Pancreas (tissue), 10 donors: ENCODE measurements at regions not wholly inside any gene's neighbourhood (a gene's known extent, or its start where the extent isn't known, plus 50 kb on each side); places are given as distances from the start of the nearest gene placed in this dataset.

ENCODE experiments used
- ATAC-seq, 4 donors: fragments of 200-7000 bp; cut with Tn5 transposase; one replicate each; pipeline versions ENCODE4 v1.8.0 to v1.9.1; 2020; ENCODE audit warnings: mild to moderate bottlenecking in 4 of 4, moderate library complexity in 4 of 4
- DNase-seq, 6 donors: peaks; one replicate each; pipeline ENCODE4 v3.0.0-alpha.2; 2020
- FAIRE-seq: peaks from 2 replicates; lab custom pipeline; 2012; peaks lifted over from hg19 to GRCh38; lab: Jason Lieb, UNC
- H3K27ac ChIP-seq, 4 donors: fragments of 200-600 bp; sonication (generic); 1 replicate in 3 of 4; 2 replicates in 1 of 4; pipeline versions ENCODE4 v1.5.0 to v1.8.0; 2020
- H3K27me3 ChIP-seq, 4 donors: fragments of 200-600 bp; one replicate each; pipeline ENCODE4 v1.8.0; 2021
- H3K36me3 ChIP-seq, 3 donors: fragments of 200-600 bp; sonication (generic) in 1 of 3; one replicate each; pipeline versions ENCODE4 v1.5.0 to v1.8.0; 2020 to 2021
- H3K4me1 ChIP-seq, 3 donors: fragments of 200-600 bp; one replicate each; pipeline ENCODE4 v1.8.0; 2021
- H3K4me3 ChIP-seq, 4 donors: fragments of 200-600 bp; sonication (generic) in 2 of 4; one replicate each; pipeline versions ENCODE4 v1.5.0 to v1.8.0; 2020 to 2021
- H3K9me3 ChIP-seq, 4 donors: fragments of 200-600 bp; one replicate each; pipeline ENCODE4 v1.8.0; 2021
- WGBS, 2 donors: extraction: QIAGEN DNeasy Blood & Tissue Kit; methylation state at CpG; one replicate each; pipeline ENCODE4 v1.1.7; 2013; 5-methylcytosine and 5-hydroxymethylcytosine counted together
- intact Hi-C, 3 donors: fragments of 100-400 bp; cut with DNase I; formaldehyde crosslinking; loops; one replicate each; pipeline versions ENCODE4 v1.11.1 to v1.14.2; 2022
- TF ChIP-seq, protein P1 (sequence below), 4 donors: fragments of 200-600 bp; sonication (generic) in 3 of 4; IDR thresholded peaks; one replicate each; pipeline versions ENCODE4 v1.5.0 to v1.8.0; 2021; ENCODE audit warnings: antibody characterized with exemption in 4 of 4
- donor health status: healthy with polysubstance abuse.
- donor health status: DM: no; HTN: no; CAD: no; lungs with moderate emphysema.
- donor health status: DM: no; HTN: no; CAD: no.
- donor health status: control.
- donor health status: control.
- donor health status: Bipolar disorder and iron deficiency.
- donor health status: DM: yes; HTN: yes; CAD: no.
- donor health status: DM: no; HTN: no; CAD: no.
- donor health status: DM: no; HTN: no; CAD: no.
- donor health status: DM: yes; HTN: yes; CAD: no.

GRCh38 chr3:30354513-30354912 lies 251.9 kb upstream of the TGFBR2 start:
- Histone ChIP-seq H3K4me1 (no peaks in the 10 kb centered on the region), H3K9me3 (no peaks in the 10 kb centered on the region), H3K4me3 (no peak overlapping the region), H3K27me3 (no peaks in the 10 kb centered on the region), H3K27ac (no peak overlapping the region), H3K36me3 (no peaks in the 10 kb centered on the region)
- intact Hi-C loops, result no loop called here
- TF ChIP-seq, protein P1, sequence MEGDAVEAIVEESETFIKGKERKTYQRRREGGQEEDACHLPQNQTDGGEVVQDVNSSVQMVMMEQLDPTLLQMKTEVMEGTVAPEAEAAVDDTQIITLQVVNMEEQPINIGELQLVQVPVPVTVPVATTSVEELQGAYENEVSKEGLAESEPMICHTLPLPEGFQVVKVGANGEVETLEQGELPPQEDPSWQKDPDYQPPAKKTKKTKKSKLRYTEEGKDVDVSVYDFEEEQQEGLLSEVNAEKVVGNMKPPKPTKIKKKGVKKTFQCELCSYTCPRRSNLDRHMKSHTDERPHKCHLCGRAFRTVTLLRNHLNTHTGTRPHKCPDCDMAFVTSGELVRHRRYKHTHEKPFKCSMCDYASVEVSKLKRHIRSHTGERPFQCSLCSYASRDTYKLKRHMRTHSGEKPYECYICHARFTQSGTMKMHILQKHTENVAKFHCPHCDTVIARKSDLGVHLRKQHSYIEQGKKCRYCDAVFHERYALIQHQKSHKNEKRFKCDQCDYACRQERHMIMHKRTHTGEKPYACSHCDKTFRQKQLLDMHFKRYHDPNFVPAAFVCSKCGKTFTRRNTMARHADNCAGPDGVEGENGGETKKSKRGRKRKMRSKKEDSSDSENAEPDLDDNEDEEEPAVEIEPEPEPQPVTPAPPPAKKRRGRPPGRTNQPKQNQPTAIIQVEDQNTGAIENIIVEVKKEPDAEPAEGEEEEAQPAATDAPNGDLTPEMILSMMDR (IDR thresholded peaks at IDR 0.05), result no peak
- no peak for ATAC-seq
- WGBS, 2 donors, result 33 to 39% methylated on average over 1 of the region's 1 CpG
- peak in 1 of 6 donors; percentile 13 for DNase-seq
- no peak for FAIRE-seq

GRCh38 chr3:30354972-30355371 lies 251.4 kb upstream of the TGFBR2 start:
- peak in 1 of 4 donors; percentile 18 for ATAC-seq
- intact Hi-C loops, result no loop called here
- Histone ChIP-seq H3K27me3 (no peaks in the 10 kb centered on the region), H3K4me1 (no peaks in the 10 kb centered on the region), H3K9me3 (no peaks in the 10 kb centered on the region), H3K36me3 (no peaks in the 10 kb centered on the region), H3K27ac (no peak overlapping the region), H3K4me3 (no peak overlapping the region)
- TF ChIP-seq, protein P1 (IDR thresholded peaks at IDR 0.05), result no peak
- WGBS, 2 donors, result 72 to 75% methylated on average over 7 of the region's 7 CpGs
- FAIRE-seq, result no peak
- no peak for DNase-seq

DNA sequence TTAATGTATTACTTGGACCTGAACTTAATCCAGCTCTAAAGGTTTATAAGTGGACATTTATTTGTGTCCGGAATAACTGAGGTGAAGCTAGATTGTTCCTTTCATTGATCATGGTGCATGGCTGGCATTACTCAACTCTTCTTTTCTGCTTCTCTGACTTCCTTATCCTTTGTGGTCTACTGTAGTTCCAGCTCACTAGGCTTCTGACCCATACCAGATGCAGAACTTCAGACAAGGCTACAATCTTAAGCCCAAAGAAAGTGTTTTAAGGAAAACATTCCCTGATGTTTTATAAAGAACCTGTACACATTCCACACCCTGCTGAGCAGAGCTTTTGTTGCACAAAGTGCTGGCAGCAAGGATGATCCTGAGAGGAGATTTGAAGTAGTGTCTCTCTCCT lies 250.8 kb upstream of the TGFBR2 start:
- H3K9me3 ChIP-seq, result no peaks in the 10 kb centered on the region
- DNase-seq, result no peak
- H3K27ac ChIP-seq, result no peak overlapping the region
- no peak overlapping the region for H3K4me3 ChIP-seq
- no peak for FAIRE-seq
- H3K4me1 ChIP-seq, result no peaks in the 10 kb centered on the region
- no peaks in the 10 kb centered on the region for H3K27me3 ChIP-seq
- TF ChIP-seq, protein P1 (IDR thresholded peaks at IDR 0.05), result no peak
- no peaks in the 10 kb centered on the region for H3K36me3 ChIP-seq
- ATAC-seq, result no peak
- WGBS, 2 donors, result 81 to 88% methylated on average over 1 of the region's 1 CpG
- intact Hi-C loops, result no loop called here

GRCh38 chr3:30356866-30357753 lies 249.3 kb upstream of the TGFBR2 start:
- Histone ChIP-seq H3K9me3 (no peaks in the 10 kb centered on the region), H3K36me3 (no peaks in the 10 kb centered on the region), H3K4me3 (no peak overlapping the region), H3K27me3 (no peaks in the 10 kb centered on the region), H3K4me1 (no peaks in the 10 kb centered on the region), H3K27ac (no peak overlapping the region)
- DNase-seq, result no peak
- intact Hi-C loops, result no loop called here
- WGBS, 2 donors, result 82 to 86% methylated on average over 6 of the region's 6 CpGs
- ATAC-seq, result no peak
- TF ChIP-seq, protein P1 (IDR thresholded peaks at IDR 0.05), result no peak
- FAIRE-seq, result no peak

DNA sequence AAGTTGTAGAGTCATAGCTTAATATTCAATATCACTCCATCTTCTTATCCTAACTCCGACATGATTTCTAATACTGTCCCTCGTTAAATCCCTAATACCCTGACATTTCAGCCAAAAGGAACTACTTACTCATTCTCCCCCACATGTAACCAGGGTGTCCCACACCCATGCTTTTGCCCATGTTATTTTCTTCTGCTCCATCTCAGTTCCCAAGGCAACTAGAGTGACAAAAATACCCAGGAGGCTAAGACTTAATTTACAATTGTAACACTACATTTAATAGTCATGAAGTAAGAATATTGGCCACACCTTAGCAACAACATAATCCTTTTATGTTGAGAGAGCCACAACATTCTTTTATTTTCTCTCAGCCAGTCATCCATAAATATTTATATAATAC lies 248.5 kb upstream of the TGFBR2 start:
- TF ChIP-seq, protein P1 (IDR thresholded peaks at IDR 0.05), result no peak
- no peak for FAIRE-seq
- WGBS, 2 donors, result 72 to 74% methylated on average over 2 of the region's 2 CpGs

More for the DNA sequence above, 248.5 kb upstream of the TGFBR2 start:
- intact Hi-C loops, result no loop called here
- Histone ChIP-seq H3K27me3 (no peaks in the 10 kb centered on the region), H3K27ac (no peak overlapping the region), H3K4me1 (no peaks in the 10 kb centered on the region), H3K9me3 (no peaks in the 10 kb centered on the region), H3K36me3 (no peaks in the 10 kb centered on the region), H3K4me3 (no peak overlapping the region)
- no peak for DNase-seq
- ATAC-seq, result no peak
